ENCODE measurements at regions not wholly inside any gene's neighbourhood (a gene's known extent, or its start where the extent isn't known, plus 50 kb on each side); places are given as distances from the start of the nearest gene placed in this dataset.

DNA sequence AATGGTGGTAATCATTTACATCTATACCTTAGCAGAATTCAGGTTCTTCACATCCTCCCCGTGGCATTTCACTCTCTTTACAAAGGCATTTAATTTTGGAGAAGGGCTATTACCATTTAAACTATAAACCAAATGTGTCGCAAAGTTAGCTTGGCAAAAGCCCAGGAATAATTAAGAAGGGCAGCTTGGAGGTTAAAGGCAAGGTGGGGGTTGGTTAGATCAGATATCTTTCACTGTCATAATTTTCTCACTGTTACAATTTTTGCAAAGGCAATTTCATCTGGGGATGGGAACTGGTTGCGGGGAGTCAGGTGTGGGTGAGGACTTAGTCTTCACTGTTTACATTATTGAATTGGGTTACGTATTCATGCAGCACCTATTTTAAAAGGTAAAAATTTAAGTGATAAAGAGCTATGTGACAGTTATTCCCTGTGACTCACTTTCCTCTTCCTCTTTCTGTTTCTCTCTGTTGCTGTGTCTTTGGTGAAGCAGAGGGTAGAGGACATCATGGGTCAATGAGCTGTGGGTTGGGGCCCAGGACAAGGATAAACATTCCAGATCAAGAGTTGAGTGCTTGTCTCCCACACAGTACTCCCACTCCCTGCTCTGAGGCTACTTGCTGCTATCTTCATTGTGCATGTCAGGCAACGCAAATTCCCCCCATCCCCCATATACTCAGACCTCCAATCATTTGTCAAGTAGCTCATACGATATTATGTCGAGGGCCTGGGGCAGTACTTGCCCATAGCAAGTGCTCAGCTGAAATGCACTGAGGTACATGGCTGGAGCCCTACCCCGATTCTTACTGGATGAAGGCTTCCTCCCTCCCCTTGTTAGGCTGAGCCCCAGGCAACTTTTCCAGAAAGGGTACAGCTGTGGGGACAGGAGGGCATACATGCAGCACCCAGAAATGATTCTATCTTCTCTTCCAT lies 223.1 kb upstream of the MYLIP start:
- peak overlapping the region; percentile 17 for H3K4me2 ChIP-seq (ENCODE audit: control insufficient read depth, insufficient read depth)
- no peaks in the 10 kb centered on the region for H3K79me2 ChIP-seq (ENCODE audit: control insufficient read depth, insufficient read depth, low read length)
- peak overlapping the region; percentile 84 for H2AFZ ChIP-seq (ENCODE audit: control insufficient read depth, low read depth, low read length)
- CTCF ChIA-PET, result interaction anchor here (0.6 to 2.2 kb wide), 13 partner anchors 9 to 231 kb away, joined by 3 to 8 read pairs (median 4); partner anchors contain the start of gene MYLIP
- H4K20me1 ChIP-seq (ENCODE audit: control insufficient read depth, insufficient read depth), result no peaks in the 10 kb centered on the region
- BruUV-seq (replicated peaks), result no TSS peak
- RAD21 ChIA-PET (ENCODE audit: unreplicated experiment), result interaction anchor here (0.6 to 11.6 kb wide), 33 partner anchors 10 to 295 kb away, joined by 3 to 220 read pairs (median 7); partner anchors contain the start of gene MYLIP
- in situ Hi-C loops (cut with MboI) (no loop called here), intact Hi-C loops (cut with micrococcal nuclease; ENCODE audit: unreplicated experiment) (no loop called here)
- H3K4me1 ChIP-seq (ENCODE audit: control insufficient read depth, insufficient read depth, low read length), result peaks cover 62% of the 10 kb centered on the region
- WGBS (ENCODE audit: insufficient coverage, insufficient replicate concordance, low lambda C conversion rate, missing lambda C conversion rate), result 38% methylated on average over 8 of the region's 8 CpGs
- SMC1A ChIA-PET (ENCODE audit: uncharacterized antibody, unreplicated experiment), result interaction anchor here (0.7 to 12.8 kb wide), 38 partner anchors 9 to 300 kb away, joined by 3 to 184 read pairs (median 6); partner anchors contain the start of gene MYLIP
- H3K36me3 ChIP-seq (ENCODE audit: control insufficient read depth in 2 of 2, insufficient read depth in 2 of 2, low read length in 1 of 2), result no peaks in the 10 kb centered on the region
- H3K27ac ChIP-seq (ENCODE audit: control insufficient read depth, insufficient read depth), result peak overlapping the region; percentile 89
- ATAC-seq, result peak; percentile 21
- DNase-seq (ENCODE audit: low read depth, low spot score), result no peak
- FAIRE-seq, result peak; percentile 57
- peaks cover 8% of the 10 kb centered on the region; the same call in 2 of the 3 replicates for H3K9me3 ChIP-seq (replicated peaks; ENCODE audit: control insufficient read depth, insufficient read depth, low read length)
- no peaks in the 10 kb centered on the region for H3K27me3 ChIP-seq (replicated peaks in 1 of 2; ENCODE audit: control insufficient read depth in 2 of 2, insufficient read depth in 2 of 2, low read length in 1 of 2)
- H3K4me3 ChIP-seq, result no peak overlapping the region
- peak overlapping the region; percentile 15; the same call in 1 of the 2 replicates for H3K9ac ChIP-seq (ENCODE audit: control insufficient read depth, insufficient read depth, low read length)
- POLR2A ChIA-PET, result interaction anchor here (0.6 to 1.7 kb wide), 12 partner anchors 26 to 225 kb away, joined by 3 to 8 read pairs (median 3); partner anchors contain the start of gene MYLIP
- TF ChIP-seq, protein P1, sequence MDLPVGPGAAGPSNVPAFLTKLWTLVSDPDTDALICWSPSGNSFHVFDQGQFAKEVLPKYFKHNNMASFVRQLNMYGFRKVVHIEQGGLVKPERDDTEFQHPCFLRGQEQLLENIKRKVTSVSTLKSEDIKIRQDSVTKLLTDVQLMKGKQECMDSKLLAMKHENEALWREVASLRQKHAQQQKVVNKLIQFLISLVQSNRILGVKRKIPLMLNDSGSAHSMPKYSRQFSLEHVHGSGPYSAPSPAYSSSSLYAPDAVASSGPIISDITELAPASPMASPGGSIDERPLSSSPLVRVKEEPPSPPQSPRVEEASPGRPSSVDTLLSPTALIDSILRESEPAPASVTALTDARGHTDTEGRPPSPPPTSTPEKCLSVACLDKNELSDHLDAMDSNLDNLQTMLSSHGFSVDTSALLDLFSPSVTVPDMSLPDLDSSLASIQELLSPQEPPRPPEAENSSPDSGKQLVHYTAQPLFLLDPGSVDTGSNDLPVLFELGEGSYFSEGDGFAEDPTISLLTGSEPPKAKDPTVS (IDR thresholded peaks at IDR 0.05; ENCODE audit: low read depth, low read length), result no peak
- TF ChIP-seq TARDBP (IDR thresholded peaks at IDR 0.05; ENCODE audit: borderline replicate concordance) (no peak), LARP7 (IDR thresholded peaks at IDR 0.05) (no peak), SRF (IDR thresholded peaks at IDR 0.05; ENCODE audit: low read depth in 2 of 2, low read length in 2 of 2) (no peak), PAX8 (IDR thresholded peaks at IDR 0.05) (no peak), WRNIP1 (IDR thresholded peaks at IDR 0.05; ENCODE audit: borderline replicate concordance, low read depth, low read length) (no peak), NFYA (IDR thresholded peaks at IDR 0.05; ENCODE audit: borderline replicate concordance, low read depth, low read length) (no peak), RAD51 (IDR thresholded peaks at IDR 0.05) (peak; percentile 41; the same call in 1 of the 2 replicates), NFXL1 (IDR thresholded peaks at IDR 0.05; ENCODE audit: borderline replicate concordance) (no peak), ESRRA (IDR thresholded peaks at IDR 0.05; ENCODE audit: low read length) (no peak; the same call in 1 of the 2 replicates), RB1 (IDR thresholded peaks at IDR 0.05; ENCODE audit: borderline replicate concordance) (no peak), TBL1XR1 (IDR thresholded peaks at IDR 0.05; ENCODE audit: low read depth, low read length) (0 out of 2 replicates have a peak, but pooled peaks have one; percentile 48), NFYB (IDR thresholded peaks at IDR 0.05; ENCODE audit: insufficient read depth, low read depth, low read length) (no peak), MEF2A (IDR thresholded peaks at IDR 0.05; ENCODE audit: insufficient read depth, low read depth, low read length) (0 out of 2 replicates have a peak, but pooled peaks have one; percentile 61), DPF2 (IDR thresholded peaks at IDR 0.05) (peak; percentile 22; the same call in 1 of the 2 replicates), RBBP5 (conservative IDR thresholded peaks at IDR 0.05) (no peak), SMAD5 (IDR thresholded peaks at IDR 0.05; ENCODE audit: low read depth) (no peak)
- TF ChIP-seq, protein P2, sequence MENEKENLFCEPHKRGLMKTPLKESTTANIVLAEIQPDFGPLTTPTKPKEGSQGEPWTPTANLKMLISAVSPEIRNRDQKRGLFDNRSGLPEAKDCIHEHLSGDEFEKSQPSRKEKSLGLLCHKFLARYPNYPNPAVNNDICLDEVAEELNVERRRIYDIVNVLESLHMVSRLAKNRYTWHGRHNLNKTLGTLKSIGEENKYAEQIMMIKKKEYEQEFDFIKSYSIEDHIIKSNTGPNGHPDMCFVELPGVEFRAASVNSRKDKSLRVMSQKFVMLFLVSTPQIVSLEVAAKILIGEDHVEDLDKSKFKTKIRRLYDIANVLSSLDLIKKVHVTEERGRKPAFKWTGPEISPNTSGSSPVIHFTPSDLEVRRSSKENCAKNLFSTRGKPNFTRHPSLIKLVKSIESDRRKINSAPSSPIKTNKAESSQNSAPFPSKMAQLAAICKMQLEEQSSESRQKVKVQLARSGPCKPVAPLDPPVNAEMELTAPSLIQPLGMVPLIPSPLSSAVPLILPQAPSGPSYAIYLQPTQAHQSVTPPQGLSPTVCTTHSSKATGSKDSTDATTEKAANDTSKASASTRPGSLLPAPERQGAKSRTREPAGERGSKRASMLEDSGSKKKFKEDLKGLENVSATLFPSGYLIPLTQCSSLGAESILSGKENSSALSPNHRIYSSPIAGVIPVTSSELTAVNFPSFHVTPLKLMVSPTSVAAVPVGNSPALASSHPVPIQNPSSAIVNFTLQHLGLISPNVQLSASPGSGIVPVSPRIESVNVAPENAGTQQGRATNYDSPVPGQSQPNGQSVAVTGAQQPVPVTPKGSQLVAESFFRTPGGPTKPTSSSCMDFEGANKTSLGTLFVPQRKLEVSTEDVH (IDR thresholded peaks at IDR 0.05; ENCODE audit: low read depth, partially characterized antibody), result no peak

Data from GM12878 (cell line).